ENCODE measurements at regions not wholly inside any gene's neighbourhood (a gene's known extent, or its start where the extent isn't known, plus 50 kb on each side); places are given as distances from the start of the nearest gene placed in this dataset.

- no peaks in the 10 kb centered on the region for H3K27me3 ChIP-seq (ENCODE audit: insufficient read depth, low read depth)
- H3K9ac ChIP-seq: no peak overlapping the region
- H3K27ac ChIP-seq: no peak overlapping the region
- no peak overlapping the region for H3K4me3 ChIP-seq (IDR thresholded peaks at IDR 0.05; ENCODE audit: insufficient read depth, low read depth, low read length)
- no peaks in the 10 kb centered on the region for H3K4me1 ChIP-seq (ENCODE audit: low read depth, poor library complexity, severe bottlenecking)
- no peak overlapping the region for H3K4me2 ChIP-seq
- H2AFZ ChIP-seq (ENCODE audit: low read depth): no peak overlapping the region
- TF ChIP-seq, protein P1, sequence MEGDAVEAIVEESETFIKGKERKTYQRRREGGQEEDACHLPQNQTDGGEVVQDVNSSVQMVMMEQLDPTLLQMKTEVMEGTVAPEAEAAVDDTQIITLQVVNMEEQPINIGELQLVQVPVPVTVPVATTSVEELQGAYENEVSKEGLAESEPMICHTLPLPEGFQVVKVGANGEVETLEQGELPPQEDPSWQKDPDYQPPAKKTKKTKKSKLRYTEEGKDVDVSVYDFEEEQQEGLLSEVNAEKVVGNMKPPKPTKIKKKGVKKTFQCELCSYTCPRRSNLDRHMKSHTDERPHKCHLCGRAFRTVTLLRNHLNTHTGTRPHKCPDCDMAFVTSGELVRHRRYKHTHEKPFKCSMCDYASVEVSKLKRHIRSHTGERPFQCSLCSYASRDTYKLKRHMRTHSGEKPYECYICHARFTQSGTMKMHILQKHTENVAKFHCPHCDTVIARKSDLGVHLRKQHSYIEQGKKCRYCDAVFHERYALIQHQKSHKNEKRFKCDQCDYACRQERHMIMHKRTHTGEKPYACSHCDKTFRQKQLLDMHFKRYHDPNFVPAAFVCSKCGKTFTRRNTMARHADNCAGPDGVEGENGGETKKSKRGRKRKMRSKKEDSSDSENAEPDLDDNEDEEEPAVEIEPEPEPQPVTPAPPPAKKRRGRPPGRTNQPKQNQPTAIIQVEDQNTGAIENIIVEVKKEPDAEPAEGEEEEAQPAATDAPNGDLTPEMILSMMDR (conservative IDR thresholded peaks at IDR 0.05; ENCODE audit: low read depth, low read length): no peak
- H3K36me3 ChIP-seq (ENCODE audit: insufficient read depth): no peaks in the 10 kb centered on the region
- H3K79me2 ChIP-seq (ENCODE audit: insufficient read depth, low read depth): no peaks in the 10 kb centered on the region
- no peaks in the 10 kb centered on the region for H4K20me1 ChIP-seq (ENCODE audit: insufficient read depth)
Observed at GRCh38 chr10:131503992-131504391, 192.5 kb upstream of the TCERG1L start.

GRCh38 chr10:131511391-131511790 is 199.9 kb upstream of the TCERG1L start:
- H3K27ac ChIP-seq: no peak overlapping the region
- no peaks in the 10 kb centered on the region for H3K4me1 ChIP-seq (ENCODE audit: low read depth, poor library complexity, severe bottlenecking)
- TF ChIP-seq, protein P1 (conservative IDR thresholded peaks at IDR 0.05; ENCODE audit: low read depth, low read length): no peak
- H2AFZ ChIP-seq (ENCODE audit: low read depth): no peak overlapping the region
- no peak overlapping the region for H3K4me3 ChIP-seq (IDR thresholded peaks at IDR 0.05; ENCODE audit: insufficient read depth, low read depth, low read length)
- H3K4me2 ChIP-seq: no peak overlapping the region
- H3K36me3 ChIP-seq (ENCODE audit: insufficient read depth): no peaks in the 10 kb centered on the region
- H4K20me1 ChIP-seq (ENCODE audit: insufficient read depth): no peaks in the 10 kb centered on the region
- H3K9ac ChIP-seq: no peak overlapping the region
- H3K79me2 ChIP-seq (ENCODE audit: insufficient read depth, low read depth): no peaks in the 10 kb centered on the region
- no peaks in the 10 kb centered on the region; the same call in 1 of the 2 replicates for H3K27me3 ChIP-seq (ENCODE audit: insufficient read depth, low read depth)

GRCh38 chr10:131512852-131513251 is 201.3 kb upstream of the TCERG1L start:
- no peak overlapping the region for H3K9ac ChIP-seq
- H2AFZ ChIP-seq (ENCODE audit: low read depth): no peak overlapping the region
- no peaks in the 10 kb centered on the region; the same call in 1 of the 2 replicates for H3K27me3 ChIP-seq (ENCODE audit: insufficient read depth, low read depth)
- TF ChIP-seq, protein P1 (conservative IDR thresholded peaks at IDR 0.05; ENCODE audit: low read depth, low read length): no peak
- H3K4me1 ChIP-seq (ENCODE audit: low read depth, poor library complexity, severe bottlenecking): no peaks in the 10 kb centered on the region
- H3K27ac ChIP-seq: no peak overlapping the region
- no peaks in the 10 kb centered on the region for H3K36me3 ChIP-seq (ENCODE audit: insufficient read depth)
- no peak overlapping the region for H3K4me3 ChIP-seq (IDR thresholded peaks at IDR 0.05; ENCODE audit: insufficient read depth, low read depth, low read length)
- H3K79me2 ChIP-seq (ENCODE audit: insufficient read depth, low read depth): no peaks in the 10 kb centered on the region
- no peak overlapping the region for H3K4me2 ChIP-seq
- no peaks in the 10 kb centered on the region for H4K20me1 ChIP-seq (ENCODE audit: insufficient read depth)

DNA sequence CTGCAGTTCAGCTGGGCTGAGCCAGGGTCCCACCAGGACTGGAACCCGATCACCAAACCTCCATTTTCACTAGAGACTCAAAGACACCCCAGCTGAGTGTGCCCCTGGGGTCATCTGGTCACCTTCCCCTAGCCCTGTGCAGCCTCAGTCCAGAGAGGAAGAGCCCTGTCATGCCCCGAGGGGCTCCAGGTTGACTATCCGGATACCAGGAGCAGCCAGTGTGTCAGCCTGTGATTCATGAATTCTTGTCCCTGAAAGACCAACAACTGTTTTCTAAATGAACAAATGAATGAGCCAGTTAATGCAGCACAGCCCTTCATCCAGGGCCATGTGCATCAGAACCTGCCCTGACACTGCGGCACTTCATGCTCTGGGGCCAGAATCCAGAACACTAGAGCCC is 201.9 kb upstream of the TCERG1L start:
- H3K36me3 ChIP-seq (ENCODE audit: insufficient read depth): no peaks in the 10 kb centered on the region
- no peaks in the 10 kb centered on the region for H3K4me1 ChIP-seq (ENCODE audit: low read depth, poor library complexity, severe bottlenecking)
- H3K27me3 ChIP-seq (ENCODE audit: insufficient read depth, low read depth): no peaks in the 10 kb centered on the region; the same call in 1 of the 2 replicates
- TF ChIP-seq, protein P1 (conservative IDR thresholded peaks at IDR 0.05; ENCODE audit: low read depth, low read length): no peak
- no peaks in the 10 kb centered on the region for H3K79me2 ChIP-seq (ENCODE audit: insufficient read depth, low read depth)
- no peaks in the 10 kb centered on the region for H4K20me1 ChIP-seq (ENCODE audit: insufficient read depth)
- H3K4me2 ChIP-seq: no peak overlapping the region
- no peak overlapping the region for H2AFZ ChIP-seq (ENCODE audit: low read depth)
- no peak overlapping the region for H3K27ac ChIP-seq
- H3K4me3 ChIP-seq (IDR thresholded peaks at IDR 0.05; ENCODE audit: insufficient read depth, low read depth, low read length): no peak overlapping the region
- H3K9ac ChIP-seq: no peak overlapping the region
